HCT116 (cell line): ENCODE measurements at regions not wholly inside any gene's neighbourhood (a gene's known extent, or its start where the extent isn't known, plus 50 kb on each side); places are given as distances from the start of the nearest gene placed in this dataset.

Experiments used
- ATAC-seq: fragments of 200-7000 bp; cut with Tn5 transposase; 2 replicates; pipeline ENCODE4 v1.9.1; 2020; ENCODE audit warnings: mild to moderate bottlenecking, moderate library complexity
- BruUV-seq: library from RNA; stranded (reverse); fragments of 400-500 nt; replicated peaks from 2 replicates; lab custom pipeline; 2021; lab: Mats Ljungman, UMichigan
- CTCF ChIA-PET: fragments of 300-600 bp; sonication (Branson Sonifier 250); formaldehyde crosslinking; loops from one replicate; lab custom pipeline; 2021; ENCODE audit warnings: antibody characterized with exemption; lab: Charles Lee
- POLR2A ChIA-PET: fragments of 300-600, 350-600 bp; sonication (Branson Sonifier 250); formaldehyde crosslinking; loops from one replicate; lab custom pipeline; 2021; ENCODE audit warnings: antibody characterized with exemption; lab: Charles Lee
- RAD21 ChIA-PET, 2 experiments: fragments of 300-600 bp; sonication (Branson Sonifier 250); formaldehyde crosslinking; loops; one replicate each; lab custom pipeline; 2023; ENCODE audit warnings: low total read pairs in 2 of 2; ENCODE audit not compliant: uncharacterized antibody in 2 of 2, unreplicated experiment in 2 of 2, low non-redundant PET in 1 of 2; lab: Charles Lee
- DNase-seq: peaks from one replicate; pipeline ENCODE4 v3.0.0-alpha.2; 2010; ENCODE audit warnings: low read depth, low spot score
- H2AFZ ChIP-seq: fragments of 200-600 bp; shearing (Covaris generic), sonication (generic); 2 replicates; pipeline ENCODE4 v1.6.1; 2017; ENCODE audit warnings: low read depth, mixed run types, mixed read lengths, antibody characterized with exemption, low read length; ENCODE audit not compliant: poor library complexity, severe bottlenecking
- H3K27ac ChIP-seq: 2 replicates; pipeline ENCODE4 v1.5.1; 2012; ENCODE audit warnings: low read depth, low read length
- H3K27me3 ChIP-seq: fragments of 200-600 bp; sonication (generic); 2 replicates; pipeline ENCODE4 v1.6.1; 2016; ENCODE audit warnings: mixed run types, low read length, mixed read lengths; ENCODE audit not compliant: insufficient read depth
- H3K36me3 ChIP-seq, 2 experiments: fragments of 200-500 bp in 1 of 2; fragments of 200-600 bp in 1 of 2; sonication (Bioruptor generic) in 1 of 2; sonication (generic) in 1 of 2; 2 replicates each; pipeline versions ENCODE4 v1.5.1 to v1.6.1; 2014 to 2016; ENCODE audit warnings: low read length in 2 of 2, inconsistent platforms in 1 of 2, mixed read lengths in 1 of 2, mixed run types in 1 of 2; ENCODE audit not compliant: insufficient read depth in 2 of 2, control insufficient read depth in 1 of 2
- H3K4me1 ChIP-seq, 2 experiments: fragments of 200-600 bp in 1 of 2; sonication (generic) in 1 of 2; 2 replicates each; pipeline versions ENCODE4 v1.5.1 to v1.6.1; 2012 to 2017; ENCODE audit warnings: low read length in 2 of 2, inconsistent platforms in 1 of 2, mild to moderate bottlenecking in 1 of 2, mixed read lengths in 1 of 2, mixed run types in 1 of 2, moderate library complexity in 1 of 2; ENCODE audit not compliant: insufficient read depth in 2 of 2, control insufficient read depth in 1 of 2
- H3K4me2 ChIP-seq: fragments of 200-600 bp; sonication (generic); 2 replicates; pipeline ENCODE4 v1.6.1; 2017; ENCODE audit warnings: mixed run types, low read length, mixed read lengths
- H3K4me3 ChIP-seq, 2 experiments: fragments of 200-600 bp in 1 of 2; sonication (generic) in 1 of 2; replicated peaks in 1 of 2; 2 replicates each; pipeline ENCODE4 v1.5.1; 2011 to 2016; ENCODE audit warnings: low read length in 2 of 2, control low read depth in 1 of 2, low read depth in 1 of 2, mild to moderate bottlenecking in 1 of 2, mixed read lengths in 1 of 2, mixed run types in 1 of 2
- H3K79me2 ChIP-seq: fragments of 200-600 bp; sonication (generic); 2 replicates; pipeline ENCODE4 v1.6.1; 2017; ENCODE audit warnings: mild to moderate bottlenecking, mixed run types, low read length, moderate library complexity, mixed read lengths; ENCODE audit not compliant: insufficient read depth
- H3K9ac ChIP-seq: fragments of 200-600 bp; sonication (generic); 2 replicates; pipeline ENCODE4 v1.6.1; 2016; ENCODE audit warnings: low read length, mixed read lengths
- H3K9me2 ChIP-seq: fragments of 200-600 bp; sonication (generic), shearing (Covaris generic); 2 replicates; pipeline ENCODE4 v1.6.1; 2017; ENCODE audit warnings: mixed run types, mild to moderate bottlenecking, moderate library complexity; ENCODE audit not compliant: insufficient read depth
- H3K9me3 ChIP-seq, 2 experiments: fragments of 200-500 bp in 1 of 2; fragments of 200-600 bp in 1 of 2; sonication (Bioruptor generic) in 1 of 2; sonication (generic) in 1 of 2; 2 replicates each; pipeline ENCODE4 v1.6.1; 2014 to 2017; ENCODE audit warnings: low read length in 2 of 2, mixed read lengths in 2 of 2, inconsistent platforms in 1 of 2, low read depth in 1 of 2, mild to moderate bottlenecking in 1 of 2, mixed run types in 1 of 2, moderate library complexity in 1 of 2; ENCODE audit not compliant: control insufficient read depth in 1 of 2, insufficient read depth in 1 of 2
- H4K20me1 ChIP-seq: fragments of 200-600 bp; sonication (generic), shearing (Covaris generic); 2 replicates; pipeline ENCODE4 v1.6.1; 2017; ENCODE audit warnings: mixed run types, mild to moderate bottlenecking, moderate library complexity; ENCODE audit not compliant: insufficient read depth
- CBX3 ChIP-seq: IDR thresholded peaks from 2 replicates; pipeline ENCODE4 v1.6.1; 2012; ENCODE audit warnings: low read depth
- CEBPB ChIP-seq: IDR thresholded peaks from 2 replicates; pipeline ENCODE4 v1.6.1; 2012; ENCODE audit warnings: low read depth
- CTCF ChIP-seq, 3 experiments: fragments of 200-600 bp in 1 of 3; sonication (generic) in 1 of 3; IDR thresholded peaks in 2 of 3; conservative IDR thresholded peaks in 1 of 3; 2 replicates each; pipeline ENCODE4 v1.5.1; 2012 to 2017; ENCODE audit warnings: low read depth in 2 of 3, low read length in 2 of 3, antibody characterized with exemption in 1 of 3, borderline replicate concordance in 1 of 3, control low read depth in 1 of 3, mild to moderate bottlenecking in 1 of 3, mixed read lengths in 1 of 3, mixed run types in 1 of 3, moderate library complexity in 1 of 3; ENCODE audit not compliant: insufficient read depth in 1 of 3
- EGR1 ChIP-seq: IDR thresholded peaks from 2 replicates; pipeline ENCODE4 v1.6.1; 2012; ENCODE audit warnings: low read depth
- EZH2 ChIP-seq: fragments of 200-600 bp; sonication (generic); IDR thresholded peaks from 2 replicates; pipeline ENCODE4 v1.6.1; 2017; ENCODE audit warnings: antibody characterized with exemption, mixed run types
- EZH2phosphoT487 ChIP-seq: fragments of 200-600 bp; IDR thresholded peaks from 2 replicates; pipeline ENCODE4 v1.6.1; 2018; ENCODE audit warnings: antibody characterized with exemption, borderline replicate concordance
- JUND ChIP-seq: IDR thresholded peaks from 2 replicates; pipeline ENCODE4 v1.6.1; 2012
- POLR2A ChIP-seq: IDR thresholded peaks from 2 replicates; pipeline ENCODE4 v1.7.0; 2011; ENCODE audit warnings: borderline replicate concordance; ENCODE audit not compliant: insufficient read depth, insufficient read length; ENCODE audit errors: extremely low read depth
- POLR2AphosphoS5 ChIP-seq: IDR thresholded peaks from 2 replicates; pipeline ENCODE4 v1.6.1; 2011; ENCODE audit warnings: mild to moderate bottlenecking, low read depth, low read length, moderate library complexity
- RAD21 ChIP-seq: IDR thresholded peaks from 2 replicates; pipeline ENCODE4 v1.6.1; 2012; ENCODE audit warnings: low read depth, mild to moderate bottlenecking
- SIN3A ChIP-seq: IDR thresholded peaks from 2 replicates; pipeline ENCODE4 v1.6.1; 2012; ENCODE audit warnings: low read depth
- SP1 ChIP-seq: IDR thresholded peaks from 2 replicates; pipeline ENCODE4 v1.6.1; 2012; ENCODE audit warnings: low read depth
- SRF ChIP-seq: IDR thresholded peaks from 2 replicates; pipeline ENCODE4 v1.6.1; 2012; ENCODE audit warnings: low read depth
- TCF7L2 ChIP-seq: IDR thresholded peaks from 2 replicates; pipeline ENCODE4 v1.7.0; 2011; ENCODE audit warnings: borderline replicate concordance, inconsistent platforms; ENCODE audit not compliant: insufficient read depth, insufficient read length; ENCODE audit errors: extremely low read depth
- YY1 ChIP-seq: IDR thresholded peaks from 2 replicates; pipeline ENCODE4 v1.6.1; 2011; ENCODE audit warnings: low read length, low read depth, moderate library complexity, mild to moderate bottlenecking; ENCODE audit not compliant: insufficient replicate concordance; ENCODE audit errors: extremely low read depth
- ZFX ChIP-seq: fragments of 450-650 bp; IDR thresholded peaks from 2 replicates; pipeline ENCODE4 v1.6.1; 2017
- ZNF274 ChIP-seq: fragments of 200-500 bp; sonication (Bioruptor generic); IDR thresholded peaks from 2 replicates; pipeline ENCODE4 v1.6.1; 2014; ENCODE audit warnings: mild to moderate bottlenecking, low read depth, low read length, inconsistent platforms
- intact Hi-C: fragments of 100-400 bp; cut with micrococcal nuclease; formaldehyde crosslinking; loops from 2 replicates; pipeline ENCODE4 v1.10.0; 2022
- TF ChIP-seq, protein P1 (sequence below): IDR thresholded peaks from 2 replicates; pipeline ENCODE4 v1.6.1; 2012

DNA sequence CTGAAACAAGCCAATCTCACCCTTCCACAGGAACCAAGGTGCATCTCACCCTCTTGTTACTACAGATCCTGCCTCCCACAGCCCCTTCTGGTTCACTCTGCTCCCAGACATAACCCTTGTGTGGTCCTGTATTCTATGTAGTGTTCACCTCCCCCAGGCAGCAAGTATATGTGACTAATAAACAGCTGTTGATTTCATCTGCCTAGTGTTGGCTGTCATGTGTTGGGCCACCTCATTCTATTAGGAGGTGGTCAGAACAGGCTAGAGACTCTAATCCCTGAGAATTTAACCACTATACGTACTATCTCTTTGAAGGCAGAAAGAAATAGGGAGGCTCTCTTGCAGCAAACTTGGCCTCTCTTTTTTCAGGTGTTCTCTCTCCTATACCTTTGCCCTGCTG is 134.3 kb upstream of the RPL34 start:
- intact Hi-C loops = no loop called here
- TF ChIP-seq EZH2phosphoT487 = no peak
- TF ChIP-seq TCF7L2 = no peak
- no peak for TF ChIP-seq RAD21
- TF ChIP-seq JUND = no peak
- no peak for TF ChIP-seq CBX3
- no peak for TF ChIP-seq SRF
- no peak for TF ChIP-seq CEBPB
- no peak for TF ChIP-seq ZNF274
- no peak for TF ChIP-seq POLR2AphosphoS5
- H3K36me3 ChIP-seq = no peaks in the 10 kb centered on the region
- no peaks in the 10 kb centered on the region for H3K9me3 ChIP-seq
- H3K9me2 ChIP-seq = no peaks in the 10 kb centered on the region
- DNase-seq (no peak), ATAC-seq (no peak)
- no peaks in the 10 kb centered on the region for H4K20me1 ChIP-seq
- H2AFZ ChIP-seq = no peak overlapping the region
- no peaks in the 10 kb centered on the region for H3K79me2 ChIP-seq
- no peak overlapping the region for H3K4me3 ChIP-seq
- no TSS peak for BruUV-seq
- RAD21 ChIA-PET = no interaction called here
- H3K27ac ChIP-seq = no peak overlapping the region
- no peaks in the 10 kb centered on the region for H3K27me3 ChIP-seq
- H3K4me2 ChIP-seq = no peak overlapping the region
- CTCF ChIA-PET = no interaction called here
- POLR2A ChIA-PET = no interaction called here
- 0 out of 4 replicates have a peak, but pooled peaks cover 0 to 3% of the 10 kb centered on the region in 2 experiments for H3K4me1 ChIP-seq
- H3K9ac ChIP-seq = no peak overlapping the region

DNA sequence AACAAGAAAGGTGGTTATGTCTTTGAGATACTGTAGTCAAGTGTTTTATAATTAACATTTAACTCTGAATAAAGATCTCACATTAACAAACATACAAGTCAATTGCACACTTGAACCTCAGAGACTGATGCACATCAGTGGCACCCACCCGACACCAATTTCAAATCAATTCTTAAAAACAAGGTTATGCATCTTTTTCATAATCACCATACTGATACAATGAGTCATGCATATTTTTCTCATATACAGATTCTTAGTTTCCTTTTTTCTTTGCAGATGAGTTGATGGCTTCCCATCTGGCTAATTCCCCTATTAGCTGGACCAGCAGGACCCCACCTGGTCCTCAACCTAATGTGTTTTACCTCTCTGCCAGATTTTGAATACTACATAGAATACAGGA is 136.2 kb upstream of the RPL34 start:
- no peak overlapping the region for H3K4me2 ChIP-seq
- H3K36me3 ChIP-seq = no peaks in the 10 kb centered on the region
- no peak for DNase-seq
- H3K27me3 ChIP-seq = no peaks in the 10 kb centered on the region
- ChIA-PET CTCF (no interaction called here), POLR2A (no interaction called here), RAD21 (no interaction called here)
- no TSS peak for BruUV-seq
- H3K27ac ChIP-seq = no peak overlapping the region
- H3K79me2 ChIP-seq = no peaks in the 10 kb centered on the region
- no peaks in the 10 kb centered on the region for H3K9me3 ChIP-seq
- intact Hi-C loops = no loop called here
- H2AFZ ChIP-seq = no peak overlapping the region
- 0 out of 4 replicates have a peak, but pooled peaks cover 0 to 3% of the 10 kb centered on the region in 2 experiments for H3K4me1 ChIP-seq
- ATAC-seq = no peak
- H3K4me3 ChIP-seq = no peak overlapping the region
- no peaks in the 10 kb centered on the region for H3K9me2 ChIP-seq
- H3K9ac ChIP-seq = no peak overlapping the region
- H4K20me1 ChIP-seq = no peaks in the 10 kb centered on the region
- no peak for TF ChIP-seq ZNF274
- no peak for TF ChIP-seq RAD21
- no peak for TF ChIP-seq CTCF (IDR thresholded peaks at IDR 0.05 in 2 of 3, conservative IDR thresholded peaks at IDR 0.05 in 1 of 3; ENCODE audit: borderline replicate concordance in 1 of 3, insufficient read depth in 1 of 3, low read depth in 2 of 3, low read length in 2 of 3)
- no peak for TF ChIP-seq TCF7L2
- no peak for TF ChIP-seq SIN3A
- no peak for TF ChIP-seq POLR2A
- no peak for TF ChIP-seq YY1
- TF ChIP-seq ZFX = no peak
- no peak for TF ChIP-seq JUND
- TF ChIP-seq EZH2phosphoT487 = no peak
- no peak for TF ChIP-seq SP1
- TF ChIP-seq, protein P1, sequence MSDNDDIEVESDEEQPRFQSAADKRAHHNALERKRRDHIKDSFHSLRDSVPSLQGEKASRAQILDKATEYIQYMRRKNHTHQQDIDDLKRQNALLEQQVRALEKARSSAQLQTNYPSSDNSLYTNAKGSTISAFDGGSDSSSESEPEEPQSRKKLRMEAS = no peak
- no peak for TF ChIP-seq SRF
- TF ChIP-seq CEBPB = no peak
- TF ChIP-seq EZH2 = no peak
- no peak for TF ChIP-seq EGR1
